K562 (cell line): ENCODE measurements at regions not wholly inside any gene's neighbourhood (a gene's known extent, or its start where the extent isn't known, plus 50 kb on each side); places are given as distances from the start of the nearest gene placed in this dataset.

ENCODE experiments used
- ATAC-seq: fragments of 200-7000 bp; cut with Tn5 transposase; 3 replicates; pipeline ENCODE4 v1.9.1; 2020; ENCODE audit warnings: moderate library complexity
- BruUV-seq: library from RNA; stranded (reverse); fragments of 400-500 nt; replicated peaks from 2 replicates; lab custom pipeline; 2021; lab: Mats Ljungman, UMichigan
- CTCF ChIA-PET: fragments of 300-600 bp; formaldehyde crosslinking; extraction: SDS; loops from one replicate; lab custom pipeline; 2021; ENCODE audit warnings: low intra/inter-chr PET ratio; lab: Yijun Ruan, JAX
- POLR2A ChIA-PET: fragments of 300-600, 350-650 bp; sonication (Branson Sonifier 250); formaldehyde crosslinking; extraction: SDS; loops from one replicate; lab custom pipeline; 2021; ENCODE audit warnings: antibody characterized with exemption, inconsistent platforms; lab: Yijun Ruan, JAX
- DNase-seq, 4 experiments: peaks; one replicate each; pipeline versions ENCODE4 v3.0.0 to v3.0.0-alpha.2; 2011 to 2018; ENCODE audit warnings: low spot score in 3 of 4, mixed read lengths in 3 of 4; ENCODE audit errors: extremely low read depth in 1 of 4
- FAIRE-seq: peaks from 2 replicates; lab custom pipeline; 2011; peaks lifted over from hg19 to GRCh38; lab: Jason Lieb, UNC
- H2AFZ ChIP-seq: 2 replicates; pipeline ENCODE4 v1.6.0; 2011; ENCODE audit warnings: low read depth, low read length, control low read depth, inconsistent platforms
- H3K27ac ChIP-seq: fragments of 200-600 bp; 3 replicates; pipeline ENCODE4 v1.8.0; 2011; ENCODE audit warnings: low read depth, mild to moderate bottlenecking, control low read depth, inconsistent platforms, low read length, moderate library complexity, mixed read lengths; ENCODE audit errors: extremely low read depth
- H3K27me3 ChIP-seq, 2 experiments: fragments of 300-600 bp in 1 of 2; 2 replicates in 1 of 2; 3 replicates in 1 of 2; pipeline versions ENCODE4 v1.6.0 to v1.8.0; 2011; ENCODE audit warnings: inconsistent platforms in 2 of 2, low read length in 2 of 2, mild to moderate bottlenecking in 1 of 2, mixed read lengths in 1 of 2, moderate library complexity in 1 of 2; ENCODE audit not compliant: control insufficient read depth in 2 of 2, insufficient read depth in 2 of 2
- H3K36me3 ChIP-seq: fragments of 300-600 bp; 3 replicates; pipeline ENCODE4 v1.8.0; 2011; ENCODE audit warnings: mild to moderate bottlenecking, low read length, inconsistent platforms; ENCODE audit not compliant: control insufficient read depth, insufficient read depth
- H3K4me1 ChIP-seq, 2 experiments: fragments of 200-600 bp in 1 of 2; replicated peaks in 1 of 2; 2 replicates in 1 of 2; 3 replicates in 1 of 2; pipeline versions ENCODE4 v1.5.1 to v1.8.0; 2011; ENCODE audit warnings: inconsistent platforms in 2 of 2, low read length in 2 of 2, mild to moderate bottlenecking in 1 of 2, mixed read lengths in 1 of 2, moderate library complexity in 1 of 2; ENCODE audit not compliant: control insufficient read depth in 2 of 2, insufficient read depth in 2 of 2
- H3K4me2 ChIP-seq: 2 replicates; pipeline ENCODE4 v1.6.1; 2011; ENCODE audit warnings: low read length, control low read depth, inconsistent platforms, mixed read lengths; ENCODE audit not compliant: insufficient read depth
- H3K4me3 ChIP-seq: fragments of 200-600 bp; sonication (generic), shearing (Covaris generic); 2 replicates; pipeline ENCODE4 v1.5.1; 2016; ENCODE audit warnings: control low read depth, inconsistent platforms
- H3K79me2 ChIP-seq: fragments of 200-600 bp; 3 replicates; pipeline ENCODE4 v1.8.0; 2011; ENCODE audit warnings: low read length, inconsistent platforms; ENCODE audit not compliant: control insufficient read depth, insufficient read depth
- H3K9ac ChIP-seq, 2 experiments: 2 replicates each; pipeline versions ENCODE4 v1.6.0 to v1.6.1; 2011; ENCODE audit warnings: low read depth in 2 of 2, low read length in 2 of 2, control low read depth in 1 of 2, inconsistent platforms in 1 of 2, mild to moderate bottlenecking in 1 of 2, mixed read lengths in 1 of 2; ENCODE audit not compliant: insufficient read depth in 1 of 2
- H3K9me1 ChIP-seq: one replicate; pipeline ENCODE4 v1.6.0; 2011; ENCODE audit warnings: inconsistent platforms, mild to moderate bottlenecking, low read length, moderate library complexity; ENCODE audit not compliant: control insufficient read depth, insufficient read depth
- H3K9me3 ChIP-seq: replicated peaks from 2 replicates; pipeline ENCODE4 v1.5.1; 2011; ENCODE audit warnings: low read depth, low read length, inconsistent platforms; ENCODE audit not compliant: control insufficient read depth, insufficient read depth
- H4K20me1 ChIP-seq: replicated peaks from 2 replicates; pipeline ENCODE4 v1.6.1; 2011; ENCODE audit warnings: low read length, inconsistent platforms, mixed read lengths; ENCODE audit not compliant: control insufficient read depth, insufficient read depth
- DDX20 ChIP-seq: fragments of 450-650 bp; IDR thresholded peaks from 2 replicates; pipeline ENCODE4 v1.6.1; 2016; ENCODE audit warnings: missing genetic modification characterization, low read depth, mild to moderate bottlenecking, missing compliant biosample characterization, moderate library complexity
- ESRRA ChIP-seq: fragments of 450-650 bp; IDR thresholded peaks from 2 replicates; pipeline ENCODE4 v1.6.1; 2014; ENCODE audit warnings: low read depth, mild to moderate bottlenecking, moderate library complexity, borderline replicate concordance
- KDM4B ChIP-seq, 2 experiments: fragments of 450-650 bp in 1 of 2; sonication (generic) in 1 of 2; IDR thresholded peaks; 2 replicates each; pipeline ENCODE4 v1.6.1; 2016 to 2017; ENCODE audit warnings: borderline replicate concordance in 2 of 2, antibody characterized with exemption in 1 of 2, low read depth in 1 of 2, mild to moderate bottlenecking in 1 of 2
- LEF1 ChIP-seq: fragments of 450-650 bp; IDR thresholded peaks from 2 replicates; pipeline ENCODE4 v1.6.1; 2016; ENCODE audit warnings: mild to moderate bottlenecking
- NEUROD1 ChIP-seq: fragments of 150-350 bp; IDR thresholded peaks from 2 replicates; pipeline ENCODE4 v1.6.1; 2014; ENCODE audit warnings: borderline replicate concordance, low read length, low read depth; ENCODE audit not compliant: partially characterized antibody
- PHTF2 ChIP-seq: fragments of 250-450 bp; sonication (Bioruptor Pico); IDR thresholded peaks from 2 replicates; pipeline ENCODE4 v1.5.0; 2021; ENCODE audit warnings: mild to moderate bottlenecking
- RBM14 ChIP-seq: fragments of 200-400 bp; formaldehyde crosslinking; IDR thresholded peaks from 2 replicates; pipeline ENCODE4 v1.6.1; 2018; ENCODE audit warnings: low read depth, mild to moderate bottlenecking, low read length, moderate library complexity, borderline replicate concordance; ENCODE audit not compliant: insufficient read depth
- RBM25 ChIP-seq: fragments of 200-400 bp; formaldehyde crosslinking; IDR thresholded peaks from 2 replicates; pipeline ENCODE4 v1.6.1; 2018; ENCODE audit warnings: low read length, low read depth, moderate library complexity; ENCODE audit not compliant: severe bottlenecking
- SRSF9 ChIP-seq: fragments of 200-400 bp; formaldehyde crosslinking; IDR thresholded peaks from 2 replicates; pipeline ENCODE4 v1.6.1; 2017; ENCODE audit warnings: low read depth, low read length, borderline replicate concordance
- XRCC5 ChIP-seq: fragments of 200-400 bp; formaldehyde crosslinking; IDR thresholded peaks from 2 replicates; pipeline ENCODE4 v1.6.1; 2017; ENCODE audit warnings: low read depth, mild to moderate bottlenecking, low read length
- ZNF282 ChIP-seq: sonication (generic); formaldehyde crosslinking; IDR thresholded peaks from 2 replicates; pipeline ENCODE4 v1.8.1; 2023; ENCODE audit warnings: missing genetic modification reagents
- WGBS: fragments of 100-300 bp; shearing (Covaris generic); methylation state at CpG from one replicate; pipeline ENCODE4 v1.1.6; 2016; ENCODE audit warnings: low coverage, mixed read lengths; ENCODE audit not compliant: insufficient coverage; ENCODE audit errors: missing lambda C conversion rate; 5-methylcytosine and 5-hydroxymethylcytosine counted together
- in situ Hi-C: fragments of 300-500 bp; cut with MboI; formaldehyde crosslinking; loops from 4 replicates; pipeline ENCODE4 v1.15.0; 2018; ENCODE audit warnings: inconsistent platforms, mixed read lengths
- intact Hi-C: fragments of 100-400 bp; cut with micrococcal nuclease; formaldehyde crosslinking; loops from 2 replicates; pipeline ENCODE4 v1.14.2; 2022
- TF ChIP-seq, protein P1 (sequence below): fragments of 250-450 bp; sonication (Bioruptor Pico); IDR thresholded peaks from 2 replicates; pipeline ENCODE4 v1.8.0; 2022; ENCODE audit warnings: inconsistent platforms
- TF ChIP-seq, protein P2 (sequence below): sonication (generic); formaldehyde crosslinking; IDR thresholded peaks from 2 replicates; pipeline ENCODE4 v1.8.1; 2023; ENCODE audit warnings: mild to moderate bottlenecking, missing genetic modification reagents

DNA sequence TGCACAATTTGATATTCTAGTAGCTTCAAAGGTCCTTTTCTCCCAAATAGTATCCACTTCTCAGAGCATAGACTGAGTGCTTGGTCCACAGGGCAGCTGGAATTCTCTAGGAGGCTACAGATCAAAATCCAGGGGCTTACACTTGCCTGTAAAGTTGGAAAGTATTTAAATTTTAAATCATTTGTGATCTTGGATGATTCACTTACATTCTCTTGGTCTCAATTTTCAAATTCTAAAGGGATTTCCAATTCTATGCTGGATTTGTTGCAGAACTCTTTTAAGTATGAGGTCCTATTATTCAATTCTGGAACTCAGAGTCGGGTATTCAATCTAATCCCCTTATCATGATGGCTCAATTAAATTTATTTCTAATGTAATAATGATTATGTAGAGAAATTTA lies 492.3 kb downstream of the NYAP2 start:
- TF ChIP-seq NEUROD1 (no peak), KDM4B (IDR thresholded peaks at IDR 0.05; ENCODE audit: borderline replicate concordance in 2 of 2, low read depth in 1 of 2) (no peak), PHTF2 (CRISPR knock-in tag) (no peak), RBM25 (no peak), ESRRA (no peak)
- H3K4me2 ChIP-seq = no peak overlapping the region
- in situ Hi-C loops (no loop called here), intact Hi-C loops (no loop called here)
- no peak overlapping the region for H3K9ac ChIP-seq
- ATAC-seq (no peak), FAIRE-seq (no peak), DNase-seq (no peak)
- H3K27ac ChIP-seq = no peak overlapping the region
- BruUV-seq = no TSS peak
- no peak overlapping the region for H3K4me3 ChIP-seq
- H3K9me3 ChIP-seq = no peaks in the 10 kb centered on the region
- H2AFZ ChIP-seq = no peak overlapping the region
- H4K20me1 ChIP-seq = no peaks in the 10 kb centered on the region
- 0% methylated on average over 1 of the region's 1 CpG for WGBS
- H3K79me2 ChIP-seq = no peaks in the 10 kb centered on the region
- no peaks in the 10 kb centered on the region for H3K9me1 ChIP-seq
- ChIA-PET CTCF (no interaction called here), POLR2A (no interaction called here)
- no peaks in the 10 kb centered on the region for H3K4me1 ChIP-seq
- no peaks in the 10 kb centered on the region for H3K36me3 ChIP-seq
- no peaks in the 10 kb centered on the region for H3K27me3 ChIP-seq

GRCh38 chr2:225891013-225891412 lies 491.5 kb downstream of the NYAP2 start:
- no peak overlapping the region for H3K27ac ChIP-seq
- CTCF ChIA-PET = no interaction called here
- 0% methylated on average over 2 of the region's 2 CpGs for WGBS
- in situ Hi-C loops (no loop called here), intact Hi-C loops (no loop called here)
- no peaks in the 10 kb centered on the region for H3K9me1 ChIP-seq
- H3K27me3 ChIP-seq = no peaks in the 10 kb centered on the region
- no peak overlapping the region for H3K4me3 ChIP-seq
- no peak overlapping the region for H3K9ac ChIP-seq
- H2AFZ ChIP-seq = no peak overlapping the region
- H3K79me2 ChIP-seq = no peaks in the 10 kb centered on the region
- ATAC-seq = no peak
- POLR2A ChIA-PET = no interaction called here
- BruUV-seq = no TSS peak
- no peaks in the 10 kb centered on the region for H3K36me3 ChIP-seq
- no peaks in the 10 kb centered on the region for H3K9me3 ChIP-seq
- no peak overlapping the region for H3K4me2 ChIP-seq
- H3K4me1 ChIP-seq = no peaks in the 10 kb centered on the region
- H4K20me1 ChIP-seq = no peaks in the 10 kb centered on the region
- FAIRE-seq = no peak
- DNase-seq = no peak
- TF ChIP-seq LEF1 = no peak
- no peak for TF ChIP-seq RBM14
- no peak for TF ChIP-seq XRCC5
- no peak for TF ChIP-seq DDX20 (tag)
- TF ChIP-seq, protein P1, sequence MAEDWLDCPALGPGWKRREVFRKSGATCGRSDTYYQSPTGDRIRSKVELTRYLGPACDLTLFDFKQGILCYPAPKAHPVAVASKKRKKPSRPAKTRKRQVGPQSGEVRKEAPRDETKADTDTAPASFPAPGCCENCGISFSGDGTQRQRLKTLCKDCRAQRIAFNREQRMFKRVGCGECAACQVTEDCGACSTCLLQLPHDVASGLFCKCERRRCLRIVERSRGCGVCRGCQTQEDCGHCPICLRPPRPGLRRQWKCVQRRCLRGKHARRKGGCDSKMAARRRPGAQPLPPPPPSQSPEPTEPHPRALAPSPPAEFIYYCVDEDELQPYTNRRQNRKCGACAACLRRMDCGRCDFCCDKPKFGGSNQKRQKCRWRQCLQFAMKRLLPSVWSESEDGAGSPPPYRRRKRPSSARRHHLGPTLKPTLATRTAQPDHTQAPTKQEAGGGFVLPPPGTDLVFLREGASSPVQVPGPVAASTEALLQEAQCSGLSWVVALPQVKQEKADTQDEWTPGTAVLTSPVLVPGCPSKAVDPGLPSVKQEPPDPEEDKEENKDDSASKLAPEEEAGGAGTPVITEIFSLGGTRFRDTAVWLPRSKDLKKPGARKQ = no peak
- TF ChIP-seq ZNF282 (CRISPR knock-in tag) = no peak
- TF ChIP-seq SRSF9 = no peak
- TF ChIP-seq, protein P2, sequence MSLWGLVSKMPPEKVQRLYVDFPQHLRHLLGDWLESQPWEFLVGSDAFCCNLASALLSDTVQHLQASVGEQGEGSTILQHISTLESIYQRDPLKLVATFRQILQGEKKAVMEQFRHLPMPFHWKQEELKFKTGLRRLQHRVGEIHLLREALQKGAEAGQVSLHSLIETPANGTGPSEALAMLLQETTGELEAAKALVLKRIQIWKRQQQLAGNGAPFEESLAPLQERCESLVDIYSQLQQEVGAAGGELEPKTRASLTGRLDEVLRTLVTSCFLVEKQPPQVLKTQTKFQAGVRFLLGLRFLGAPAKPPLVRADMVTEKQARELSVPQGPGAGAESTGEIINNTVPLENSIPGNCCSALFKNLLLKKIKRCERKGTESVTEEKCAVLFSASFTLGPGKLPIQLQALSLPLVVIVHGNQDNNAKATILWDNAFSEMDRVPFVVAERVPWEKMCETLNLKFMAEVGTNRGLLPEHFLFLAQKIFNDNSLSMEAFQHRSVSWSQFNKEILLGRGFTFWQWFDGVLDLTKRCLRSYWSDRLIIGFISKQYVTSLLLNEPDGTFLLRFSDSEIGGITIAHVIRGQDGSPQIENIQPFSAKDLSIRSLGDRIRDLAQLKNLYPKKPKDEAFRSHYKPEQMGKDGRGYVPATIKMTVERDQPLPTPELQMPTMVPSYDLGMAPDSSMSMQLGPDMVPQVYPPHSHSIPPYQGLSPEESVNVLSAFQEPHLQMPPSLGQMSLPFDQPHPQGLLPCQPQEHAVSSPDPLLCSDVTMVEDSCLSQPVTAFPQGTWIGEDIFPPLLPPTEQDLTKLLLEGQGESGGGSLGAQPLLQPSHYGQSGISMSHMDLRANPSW = no peak
